NCI-H82 treated with DMSO at 0.1 percent for 48 hours (cell line): ENCODE measurements at regions not wholly inside any gene's neighbourhood (a gene's known extent, or its start where the extent isn't known, plus 50 kb on each side); places are given as distances from the start of the nearest gene placed in this dataset.

Experiments used
- DNase-seq: peaks from one replicate; lab custom pipeline; 2025; ENCODE audit not compliant: unreplicated experiment; lab: John Stamatoyannopoulos, UW

DNA sequence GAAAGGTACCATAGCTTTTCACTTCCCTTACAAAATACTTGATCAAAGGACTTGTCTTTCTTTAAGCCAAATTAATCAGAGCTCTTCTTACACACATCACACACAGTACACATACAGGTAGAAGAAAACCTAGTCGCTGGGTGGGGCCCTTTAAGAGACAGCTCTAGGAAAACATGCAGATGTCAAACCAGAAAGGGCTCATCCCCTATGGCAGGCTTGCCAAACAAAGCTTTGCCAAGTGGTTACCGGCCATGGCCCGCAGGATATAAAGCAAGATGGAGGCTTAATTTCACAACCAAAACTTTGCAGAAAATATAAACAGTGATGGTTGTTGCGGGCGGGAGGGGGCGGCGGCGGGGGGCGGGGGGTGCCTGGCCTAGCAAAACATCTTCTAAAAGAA, 2156.0 kb upstream of the PIK3C3 start:
- DNase-seq = no peak

DNA sequence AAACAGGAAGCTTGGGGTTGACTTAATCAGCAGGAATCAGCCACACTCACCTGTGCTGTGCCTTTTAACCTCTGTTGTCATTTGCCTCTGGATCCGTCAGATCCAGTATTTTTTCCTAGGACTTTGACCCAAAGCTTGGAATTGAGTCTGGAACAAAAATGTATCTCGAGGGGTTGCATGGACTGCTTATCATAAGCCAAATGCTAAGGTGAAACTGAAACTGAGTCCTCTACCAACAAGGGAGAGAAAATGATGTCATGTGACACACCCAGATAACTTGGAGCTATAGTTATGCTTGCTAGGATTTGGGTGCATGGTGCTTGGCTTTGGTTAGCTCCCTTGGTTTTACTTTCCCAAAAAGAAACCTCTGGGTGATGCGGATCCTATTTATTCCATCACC, 2158.6 kb upstream of the PIK3C3 start:
- DNase-seq = no peak

DNA sequence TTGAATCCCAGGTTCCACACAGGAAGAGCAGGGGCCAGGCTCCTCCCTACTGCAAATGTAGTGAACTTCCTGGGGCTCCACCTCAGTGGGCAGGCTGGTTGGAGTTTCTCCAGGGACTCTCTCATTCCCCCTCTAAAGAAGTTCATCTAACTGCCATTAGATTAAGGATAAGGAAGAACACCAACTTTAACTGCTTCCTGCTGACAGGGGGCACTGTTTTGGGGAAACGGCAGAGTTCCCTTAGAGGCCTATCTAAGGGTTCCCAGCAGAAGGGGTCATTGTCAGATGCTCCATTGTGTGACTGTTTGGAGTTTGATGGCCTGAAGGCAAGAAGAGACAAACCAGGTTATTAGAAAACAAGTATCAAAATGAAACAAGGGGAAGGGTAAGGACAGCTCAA, 2159.7 kb upstream of the PIK3C3 start:
- no peak for DNase-seq

DNA sequence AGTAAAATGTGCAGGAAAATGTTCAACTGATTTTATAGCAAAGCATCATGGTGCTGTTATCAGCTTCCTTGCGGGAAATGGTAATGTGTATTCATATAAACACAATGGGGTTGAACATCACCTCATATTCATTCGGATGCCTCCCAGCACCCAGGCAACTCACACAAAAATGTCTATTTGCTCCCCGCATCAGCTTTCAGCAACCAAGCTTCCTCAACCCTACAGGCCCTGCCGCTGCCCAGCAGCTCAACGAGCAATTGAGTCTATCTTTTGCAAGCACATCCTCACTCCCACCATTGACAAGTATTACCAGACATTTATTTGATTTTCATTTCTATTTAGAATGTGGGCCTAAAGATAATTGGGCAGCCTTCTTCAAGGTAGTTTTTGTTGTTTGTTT, 2161.4 kb upstream of the PIK3C3 start:
- DNase-seq = no peak

DNA sequence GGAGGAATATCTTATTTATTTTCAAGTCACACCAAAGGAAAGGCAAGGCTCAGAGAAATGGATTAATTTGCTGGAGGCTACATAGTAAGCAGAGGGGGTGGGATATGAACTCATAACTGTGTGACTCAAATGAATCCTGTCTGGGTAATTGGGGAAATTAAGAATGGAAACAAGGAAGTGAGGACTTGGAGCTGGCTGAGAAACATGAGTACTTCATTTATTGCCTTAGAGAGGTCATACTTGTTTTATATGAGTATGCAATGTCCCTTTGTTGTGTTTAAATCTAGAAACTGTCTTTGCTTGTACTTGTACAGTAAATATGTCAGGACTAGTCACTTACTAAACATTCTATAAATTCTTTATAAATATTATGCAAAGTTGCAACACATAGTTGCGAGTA, 2166.7 kb upstream of the PIK3C3 start:
- DNase-seq = no peak

- no peak for DNase-seq
Measured at GRCh38 chr18:39786477-39786876, 2168.6 kb upstream of the PIK3C3 start.

GRCh38 chr18:39784541-39784940, 2170.5 kb upstream of the PIK3C3 start:
- no peak for DNase-seq

DNA sequence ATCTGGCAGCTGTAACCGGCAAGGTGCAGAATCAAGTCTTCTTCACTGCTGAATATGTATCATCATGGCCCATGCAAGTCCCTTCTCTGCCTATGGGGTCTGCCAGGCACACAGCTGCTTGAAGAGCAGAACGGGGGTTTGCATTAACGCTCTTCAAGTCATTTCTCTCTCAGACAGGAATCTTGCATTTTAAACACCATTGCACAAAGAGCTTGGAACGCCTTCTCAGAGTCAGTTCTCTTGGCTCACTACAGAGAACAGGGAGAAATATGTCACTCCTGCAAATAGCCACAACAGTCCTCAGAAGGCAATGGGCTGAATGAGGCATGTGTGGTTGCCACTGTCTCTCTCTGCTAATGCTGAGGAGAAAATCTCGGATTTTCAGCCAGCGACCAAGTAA, 2173.5 kb upstream of the PIK3C3 start:
- no peak for DNase-seq

DNA sequence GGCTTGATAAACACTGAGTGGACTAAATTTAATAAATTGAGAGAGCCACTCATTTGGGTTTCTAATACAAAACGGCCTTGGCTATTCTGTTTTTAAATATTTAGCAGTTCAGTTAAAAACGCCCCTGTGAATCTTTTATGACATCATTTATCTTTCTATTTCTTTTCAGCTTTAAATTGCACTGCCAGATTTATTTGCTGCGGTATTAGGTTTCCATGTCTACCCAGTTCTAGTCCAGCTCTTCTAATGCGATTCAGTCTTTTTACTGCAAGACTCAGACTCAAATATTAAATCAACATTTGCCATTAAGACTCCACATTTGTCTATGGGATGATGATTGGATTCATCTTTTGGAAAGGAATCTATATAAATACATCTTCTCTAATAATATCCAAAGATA, 2174.3 kb upstream of the PIK3C3 start:
- no peak for DNase-seq

GRCh38 chr18:39779926-39780325, 2175.1 kb upstream of the PIK3C3 start:
- no peak for DNase-seq

- DNase-seq = no peak
Measured at GRCh38 chr18:39776766-39777165, 2178.3 kb upstream of the PIK3C3 start.

GRCh38 chr18:39774957-39775598, 2180.0 kb upstream of the PIK3C3 start:
- DNase-seq = no peak

GRCh38 chr18:39773646-39774045, 2181.4 kb upstream of the PIK3C3 start:
- no peak for DNase-seq

- DNase-seq = no peak
Measured at GRCh38 chr18:39772155-39772919, 2182.7 kb upstream of the PIK3C3 start.

DNA sequence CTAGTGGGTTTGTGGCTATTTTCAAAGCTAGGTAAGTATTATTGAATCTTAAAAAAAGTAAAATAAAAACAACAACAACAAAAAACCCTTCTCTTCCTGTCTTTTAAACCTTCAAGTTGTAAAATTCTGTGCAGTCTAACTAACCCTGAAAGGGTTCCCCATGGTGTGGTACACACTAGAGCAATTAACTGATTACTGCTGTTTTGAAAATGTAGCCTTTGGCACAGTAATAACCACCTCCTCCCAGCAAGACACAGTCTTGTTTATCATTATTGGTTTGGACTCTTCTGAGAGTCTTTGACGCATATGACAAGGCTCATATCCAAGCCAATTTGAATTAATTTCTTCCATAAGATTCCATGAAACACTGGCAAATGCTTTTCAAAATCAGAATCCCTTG, 2184.6 kb upstream of the PIK3C3 start:
- DNase-seq = no peak

DNA sequence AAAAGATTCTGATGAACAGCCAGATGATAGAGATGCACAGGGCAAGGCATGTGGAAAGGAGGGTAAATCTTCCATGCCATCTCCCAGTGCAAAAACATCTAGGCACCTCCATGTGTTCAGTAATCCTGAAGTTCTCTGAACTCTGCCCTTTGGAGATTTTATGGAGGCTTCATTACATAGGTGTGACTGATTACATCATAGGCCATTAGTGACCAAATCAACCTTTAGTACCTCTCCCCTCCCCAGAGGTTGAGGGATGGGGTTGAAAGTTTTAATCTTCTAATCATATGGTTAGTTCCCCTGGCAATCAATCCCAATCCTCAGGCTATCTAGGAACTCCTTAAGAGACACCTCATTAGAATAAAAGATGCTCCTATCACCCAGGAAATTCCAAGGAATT, 2190.2 kb upstream of the PIK3C3 start:
- DNase-seq = no peak

GRCh38 chr18:39761273-39761672, 2193.8 kb upstream of the PIK3C3 start:
- no peak for DNase-seq

- DNase-seq = no peak
Measured at GRCh38 chr18:39759926-39760325, 2194.3 kb upstream of the CELF4 start.

- no peak for DNase-seq
Measured at GRCh38 chr18:39753178-39753577, 2187.6 kb upstream of the CELF4 start.

DNA sequence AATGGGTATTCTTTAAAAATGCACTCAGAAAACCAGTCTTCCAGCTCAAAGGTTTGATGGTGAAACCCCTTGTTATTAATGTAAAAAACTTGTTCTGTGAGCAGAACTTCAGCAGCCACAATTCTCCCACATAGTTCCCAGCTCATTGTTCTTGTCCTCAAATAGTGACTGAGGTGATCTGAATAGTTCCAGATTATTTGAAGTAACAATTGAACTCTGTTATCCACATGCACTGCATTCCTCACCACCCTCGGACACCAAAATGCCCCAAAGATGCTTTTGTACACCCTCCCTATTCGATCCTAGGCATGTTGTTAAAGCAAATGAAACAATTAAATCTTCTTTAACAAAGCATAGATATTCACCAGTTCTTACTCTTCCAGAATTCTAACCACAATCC, 2186.8 kb upstream of the CELF4 start:
- DNase-seq = no peak

DNA sequence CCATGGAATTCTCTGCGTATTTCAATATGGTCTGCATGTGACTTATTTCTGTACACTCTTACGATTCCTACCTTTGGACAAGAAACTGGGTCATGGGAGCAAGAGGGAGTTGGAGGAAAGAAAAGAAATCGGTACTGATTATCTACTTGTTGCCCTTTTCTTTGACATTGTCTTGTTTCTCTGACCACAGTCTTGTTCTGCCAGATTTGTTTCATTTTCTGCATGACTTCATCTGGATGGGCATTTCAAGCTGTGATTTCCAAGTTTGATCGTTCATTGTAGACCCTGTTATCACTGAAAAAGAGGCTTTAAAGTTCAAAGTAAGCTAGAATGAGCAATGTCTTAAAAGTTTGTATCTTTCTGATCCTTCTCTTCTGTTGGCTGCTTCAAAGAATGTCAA, 2186.3 kb upstream of the CELF4 start:
- DNase-seq = no peak

DNA sequence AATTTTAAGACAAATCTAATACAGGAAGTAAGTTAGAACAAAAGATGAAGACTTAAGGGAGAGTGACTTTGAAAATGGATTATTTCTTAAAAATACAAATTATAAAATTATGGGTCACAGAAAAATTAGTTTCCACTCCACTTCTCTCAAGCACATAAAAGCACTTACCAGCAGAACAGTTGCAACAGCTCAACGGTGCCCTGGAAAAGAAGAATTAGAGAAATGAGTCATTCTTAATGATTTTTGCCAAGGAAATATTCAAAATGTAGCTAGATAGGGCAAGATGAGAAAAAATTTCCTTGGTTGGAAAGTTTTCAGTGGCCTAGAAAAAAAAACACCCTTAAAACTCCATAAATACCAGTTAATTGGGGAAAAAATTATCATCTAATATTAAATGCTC, 2185.6 kb upstream of the CELF4 start:
- DNase-seq = no peak

DNA sequence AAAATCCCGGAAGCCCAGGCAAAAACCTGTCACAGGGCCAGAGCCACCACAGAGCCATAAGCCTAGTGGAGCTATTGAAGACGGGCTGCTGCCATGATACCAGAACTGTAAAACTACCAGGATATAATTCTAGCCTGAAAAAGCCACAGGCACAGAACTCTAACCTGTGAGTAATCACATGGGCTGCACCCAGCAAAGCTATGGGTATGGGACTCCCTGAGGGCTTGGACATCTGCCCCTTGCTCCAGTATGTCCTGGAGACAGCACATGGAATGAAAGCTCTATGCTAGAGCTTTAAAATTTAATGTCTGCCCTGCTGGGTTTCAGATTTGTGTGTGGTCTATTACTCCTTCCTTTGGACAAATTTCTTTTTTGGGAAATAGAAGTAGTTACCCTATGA, 2183.6 kb upstream of the CELF4 start:
- no peak for DNase-seq
